ENCODE measurements at regions not wholly inside any gene's neighbourhood (a gene's known extent, or its start where the extent isn't known, plus 50 kb on each side); places are given as distances from the start of the nearest gene placed in this dataset.
A peak's percentile ranks its signal among the peaks of the same experiment; 100 is the strongest.
"Not testable (repeated sequence)": the region's sequence is repeated elsewhere in the genome, so short reads cannot be mapped to it uniquely, and the experiment has no call there.

DNA sequence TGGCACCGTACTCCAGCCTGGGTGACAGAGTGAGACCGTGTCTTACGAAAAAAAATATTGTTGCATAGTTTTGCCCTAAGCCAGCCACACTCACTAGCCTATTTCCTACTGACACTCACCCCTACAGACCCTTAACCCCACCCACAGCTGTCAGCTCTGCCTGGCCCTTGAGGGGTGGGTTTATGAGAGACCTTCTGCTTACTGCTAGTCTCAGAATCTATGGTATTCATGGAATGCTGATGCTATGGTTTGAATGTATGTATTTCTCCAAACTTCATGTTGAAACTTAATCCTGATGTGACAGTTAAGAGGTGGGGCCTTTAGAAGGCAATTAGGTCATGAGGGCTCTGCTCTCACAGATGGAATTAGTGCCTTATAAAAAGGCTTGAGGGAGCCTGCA is 79.2 kb upstream of the LRCH1 start:
- TF ChIP-seq, protein P1, sequence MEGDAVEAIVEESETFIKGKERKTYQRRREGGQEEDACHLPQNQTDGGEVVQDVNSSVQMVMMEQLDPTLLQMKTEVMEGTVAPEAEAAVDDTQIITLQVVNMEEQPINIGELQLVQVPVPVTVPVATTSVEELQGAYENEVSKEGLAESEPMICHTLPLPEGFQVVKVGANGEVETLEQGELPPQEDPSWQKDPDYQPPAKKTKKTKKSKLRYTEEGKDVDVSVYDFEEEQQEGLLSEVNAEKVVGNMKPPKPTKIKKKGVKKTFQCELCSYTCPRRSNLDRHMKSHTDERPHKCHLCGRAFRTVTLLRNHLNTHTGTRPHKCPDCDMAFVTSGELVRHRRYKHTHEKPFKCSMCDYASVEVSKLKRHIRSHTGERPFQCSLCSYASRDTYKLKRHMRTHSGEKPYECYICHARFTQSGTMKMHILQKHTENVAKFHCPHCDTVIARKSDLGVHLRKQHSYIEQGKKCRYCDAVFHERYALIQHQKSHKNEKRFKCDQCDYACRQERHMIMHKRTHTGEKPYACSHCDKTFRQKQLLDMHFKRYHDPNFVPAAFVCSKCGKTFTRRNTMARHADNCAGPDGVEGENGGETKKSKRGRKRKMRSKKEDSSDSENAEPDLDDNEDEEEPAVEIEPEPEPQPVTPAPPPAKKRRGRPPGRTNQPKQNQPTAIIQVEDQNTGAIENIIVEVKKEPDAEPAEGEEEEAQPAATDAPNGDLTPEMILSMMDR (IDR thresholded peaks at IDR 0.05; ENCODE audit: insufficient read depth, low read length, severe bottlenecking), result no peak
- FAIRE-seq (peak; percentile 50), DNase-seq (ENCODE audit: low read depth) (no peak)
- no peaks in the 10 kb centered on the region for H3K27me3 ChIP-seq (ENCODE audit: control insufficient read depth, insufficient read depth, low read length)
- no peak overlapping the region for H3K4me3 ChIP-seq (ENCODE audit: low read depth, low read length)
- no peaks in the 10 kb centered on the region for H3K36me3 ChIP-seq (ENCODE audit: control insufficient read depth, insufficient read depth, low read length)

DNA sequence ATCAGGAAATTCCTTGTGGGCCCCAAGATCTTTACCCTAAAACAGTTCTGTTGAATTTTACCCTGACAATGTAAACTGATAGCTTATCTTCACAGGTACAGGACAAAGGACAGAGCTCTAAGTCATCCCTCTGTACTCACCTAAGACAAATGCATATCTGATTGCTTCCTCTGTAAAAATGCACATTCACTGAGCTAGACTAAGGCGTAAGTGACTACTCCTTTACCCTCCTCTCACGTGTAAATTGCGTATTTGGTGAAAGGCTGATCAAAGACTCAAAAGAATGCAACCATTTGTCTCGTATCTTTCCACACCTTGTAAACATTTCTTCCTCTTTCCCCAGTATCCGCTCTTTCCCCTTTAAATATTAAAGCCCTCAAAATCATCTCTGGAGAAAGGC is 80.6 kb upstream of the LRCH1 start:
- Histone ChIP-seq H3K27me3 (ENCODE audit: control insufficient read depth, insufficient read depth, low read length) (no peaks in the 10 kb centered on the region), H3K36me3 (ENCODE audit: control insufficient read depth, insufficient read depth, low read length) (no peaks in the 10 kb centered on the region), H3K4me3 (ENCODE audit: low read depth, low read length) (no peak overlapping the region)
- TF ChIP-seq, protein P1 (IDR thresholded peaks at IDR 0.05; ENCODE audit: insufficient read depth, low read length, severe bottlenecking), result no peak
- no peak for DNase-seq (ENCODE audit: low read depth)
- no peak for FAIRE-seq

DNA sequence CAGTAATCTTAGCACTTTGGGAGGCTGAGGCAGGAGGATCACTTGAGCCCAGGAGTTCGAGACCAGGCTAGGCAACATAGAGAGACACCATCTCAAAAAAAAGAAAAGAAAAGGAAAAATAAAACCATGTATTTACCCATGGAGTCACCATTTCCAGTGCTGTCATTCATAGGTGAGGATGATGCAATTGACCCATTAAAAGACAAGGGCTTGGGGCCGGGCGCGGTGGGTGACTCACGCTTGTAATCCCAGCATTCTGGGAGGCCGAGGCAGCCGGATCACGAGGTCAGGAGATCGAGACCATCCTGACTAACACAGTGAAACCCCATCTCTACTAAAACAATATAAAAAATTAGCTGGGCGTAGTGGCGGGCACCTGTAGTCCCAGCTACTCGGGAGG is 82.6 kb upstream of the RUBCNL start:
- H3K36me3 ChIP-seq (ENCODE audit: control insufficient read depth, insufficient read depth, low read length); DNase-seq (ENCODE audit: low read depth); H3K27me3 ChIP-seq (ENCODE audit: control insufficient read depth, insufficient read depth, low read length); FAIRE-seq; H3K4me3 ChIP-seq (ENCODE audit: low read depth, low read length): not testable (repeated sequence)

DNA sequence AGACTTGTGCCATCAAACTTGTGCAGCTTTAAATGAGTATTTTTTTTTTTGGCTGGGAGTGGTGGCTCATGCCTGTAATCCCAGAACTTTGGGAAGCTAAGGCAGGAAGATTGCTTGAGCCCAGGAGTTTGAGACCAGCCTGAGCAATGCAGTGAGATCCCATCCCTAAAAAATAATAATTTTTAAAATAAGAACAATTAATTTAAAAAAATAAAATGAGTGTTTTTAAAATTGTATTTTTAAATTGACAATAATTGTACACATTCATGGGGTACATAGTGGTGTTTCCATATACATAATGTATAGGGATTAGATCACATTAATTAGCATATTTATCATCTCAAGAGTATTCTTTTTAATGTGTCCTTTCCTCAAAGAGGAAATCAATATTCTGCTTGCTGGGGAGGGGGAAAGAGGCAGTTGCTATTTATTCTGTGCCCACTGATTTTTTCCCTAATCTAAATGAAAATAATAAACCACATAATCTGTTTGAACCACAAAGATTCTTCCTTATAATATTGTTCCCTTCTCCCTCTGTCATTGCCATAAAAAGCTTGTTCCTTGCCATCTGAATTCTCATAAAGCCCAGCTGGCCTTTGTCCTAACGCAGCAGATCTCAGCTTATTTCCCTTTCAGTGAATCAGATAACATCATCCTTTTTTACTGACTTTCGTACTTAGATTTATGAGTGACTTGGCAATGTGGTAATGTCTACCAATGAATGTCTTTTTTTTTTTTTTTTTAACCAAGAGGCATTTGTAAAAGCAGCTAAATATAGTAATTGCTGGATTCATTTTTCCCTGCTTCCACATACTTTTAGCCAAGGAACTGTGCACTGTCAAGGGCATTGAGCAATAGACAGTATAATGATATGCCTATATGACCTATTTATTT is 81.8 kb upstream of the RUBCNL start:
- Histone ChIP-seq H3K4me3 (ENCODE audit: low read depth, low read length) (no peak overlapping the region), H3K27me3 (ENCODE audit: control insufficient read depth, insufficient read depth, low read length) (no peaks in the 10 kb centered on the region), H3K36me3 (ENCODE audit: control insufficient read depth, insufficient read depth, low read length) (no peaks in the 10 kb centered on the region)
- TF ChIP-seq, protein P1 (IDR thresholded peaks at IDR 0.05; ENCODE audit: insufficient read depth, low read length, severe bottlenecking), result no peak
- no peak for DNase-seq (ENCODE audit: low read depth)
- no peak for FAIRE-seq

DNA sequence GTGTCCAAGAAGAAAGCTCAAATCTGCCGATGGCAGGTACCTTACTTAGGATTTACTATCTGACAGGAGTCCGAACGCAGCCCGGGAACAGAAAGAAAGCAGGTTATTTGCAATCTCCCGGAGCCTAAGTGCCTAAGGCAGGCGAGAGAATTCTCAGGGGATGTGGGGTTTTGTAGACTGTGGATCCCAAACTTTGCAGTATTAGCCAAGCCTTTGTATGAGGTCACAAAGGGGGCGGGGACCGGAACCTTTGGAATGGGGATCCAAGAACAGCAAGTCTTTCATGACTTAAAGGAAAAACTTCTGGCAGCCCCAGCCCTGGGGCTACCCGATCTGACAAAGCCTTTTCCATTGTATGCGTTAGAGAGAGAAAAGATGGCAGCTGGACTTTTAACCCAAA is 80.6 kb upstream of the RUBCNL start:
- H3K4me3 ChIP-seq (ENCODE audit: low read depth, low read length); FAIRE-seq; DNase-seq (ENCODE audit: low read depth); H3K36me3 ChIP-seq (ENCODE audit: control insufficient read depth, insufficient read depth, low read length); H3K27me3 ChIP-seq (ENCODE audit: control insufficient read depth, insufficient read depth, low read length): not testable (repeated sequence)

DNA sequence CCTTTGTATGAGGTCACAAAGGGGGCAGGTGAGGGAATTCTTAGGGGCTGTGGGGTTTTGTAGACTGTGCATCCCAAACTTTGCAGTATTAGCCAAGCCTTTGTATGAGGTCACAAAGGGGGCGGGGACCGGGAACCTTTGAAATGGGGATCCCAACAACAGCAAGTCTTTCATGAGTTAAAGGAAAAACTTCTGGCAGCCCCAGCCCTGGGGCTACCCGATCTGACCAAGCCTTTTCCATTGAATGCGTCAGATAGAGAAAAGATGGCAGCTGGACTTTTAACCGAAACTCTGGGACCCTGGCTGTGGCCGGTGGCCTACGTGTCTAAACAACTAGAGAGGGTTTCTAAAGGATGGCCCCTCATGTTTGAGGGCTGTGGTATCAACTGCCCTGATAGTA is 79.0 kb upstream of the RUBCNL start:
- FAIRE-seq; H3K4me3 ChIP-seq (ENCODE audit: low read depth, low read length); H3K36me3 ChIP-seq (ENCODE audit: control insufficient read depth, insufficient read depth, low read length); DNase-seq (ENCODE audit: low read depth); H3K27me3 ChIP-seq (ENCODE audit: control insufficient read depth, insufficient read depth, low read length): not testable (repeated sequence)

DNA sequence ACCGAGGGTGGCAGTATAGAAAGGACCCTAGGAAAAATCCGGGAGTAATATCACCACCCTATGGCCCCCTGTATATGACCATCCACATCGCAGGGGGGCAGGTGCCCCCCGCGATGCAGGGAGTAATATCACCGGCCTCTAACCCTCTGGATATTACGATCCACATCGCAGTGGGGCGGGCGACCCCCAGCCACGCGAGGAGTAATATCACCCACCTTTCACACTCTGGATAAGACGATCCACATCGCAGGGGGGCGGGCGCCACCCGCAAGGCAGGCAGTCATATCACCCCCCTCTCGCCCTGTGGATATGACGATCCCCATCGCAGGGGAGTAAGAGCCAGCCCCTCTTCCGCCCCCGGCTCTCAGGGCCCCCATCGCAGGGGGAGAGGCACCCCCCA is 76.7 kb upstream of the RUBCNL start:
- no peak overlapping the region for H3K4me3 ChIP-seq (ENCODE audit: low read depth, low read length)
- H3K36me3 ChIP-seq (ENCODE audit: control insufficient read depth, insufficient read depth, low read length), result no peaks in the 10 kb centered on the region
- FAIRE-seq (no peak), DNase-seq (ENCODE audit: low read depth) (no peak)
- TF ChIP-seq, protein P1 (IDR thresholded peaks at IDR 0.05; ENCODE audit: insufficient read depth, low read length, severe bottlenecking), result no peak
- no peaks in the 10 kb centered on the region for H3K27me3 ChIP-seq (ENCODE audit: control insufficient read depth, insufficient read depth, low read length)

DNA sequence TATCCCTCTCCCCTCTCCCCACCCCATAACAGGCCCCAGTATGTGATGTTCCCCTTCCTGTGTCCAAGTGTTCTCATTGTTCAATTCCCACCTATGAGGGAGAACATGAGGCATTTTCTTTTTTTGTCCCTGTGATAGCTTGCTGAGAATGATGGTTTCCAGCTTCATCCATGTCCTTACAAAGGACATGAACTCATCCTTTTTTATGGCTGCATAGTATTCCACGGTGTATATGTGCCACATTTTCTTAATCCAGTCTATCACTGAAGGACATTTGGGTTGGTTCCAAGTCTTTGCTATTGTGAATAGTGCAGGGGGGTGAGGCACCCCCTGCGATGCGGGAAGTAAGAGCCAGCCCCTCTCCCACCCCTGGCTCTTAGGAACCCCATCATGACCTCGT is 73.2 kb upstream of the RUBCNL start:
- not testable (repeated sequence) for H3K27me3 ChIP-seq (ENCODE audit: control insufficient read depth, insufficient read depth, low read length); H3K36me3 ChIP-seq (ENCODE audit: control insufficient read depth, insufficient read depth, low read length); DNase-seq (ENCODE audit: low read depth); FAIRE-seq; H3K4me3 ChIP-seq (ENCODE audit: low read depth, low read length)

DNA sequence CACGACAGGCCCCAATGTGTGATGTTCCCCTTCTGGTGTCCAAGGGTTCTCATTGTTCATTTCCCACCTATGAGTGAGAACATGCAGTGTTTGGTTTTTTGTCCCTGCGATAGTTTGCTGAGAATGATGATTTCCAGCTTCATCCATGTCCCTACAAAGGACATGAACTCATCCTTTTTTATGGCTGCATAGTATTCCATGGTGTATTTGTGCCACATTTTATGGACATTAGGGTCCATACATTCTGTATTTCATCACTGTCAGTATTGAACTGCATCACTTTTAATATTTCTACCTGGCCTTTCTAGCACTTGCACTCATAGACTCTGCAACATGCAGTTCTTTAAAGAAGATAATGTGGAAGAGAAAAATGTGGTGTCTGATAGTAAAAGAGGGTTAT is 70.2 kb upstream of the RUBCNL start:
- not testable (repeated sequence) for FAIRE-seq; H3K4me3 ChIP-seq (ENCODE audit: low read depth, low read length)

DNA sequence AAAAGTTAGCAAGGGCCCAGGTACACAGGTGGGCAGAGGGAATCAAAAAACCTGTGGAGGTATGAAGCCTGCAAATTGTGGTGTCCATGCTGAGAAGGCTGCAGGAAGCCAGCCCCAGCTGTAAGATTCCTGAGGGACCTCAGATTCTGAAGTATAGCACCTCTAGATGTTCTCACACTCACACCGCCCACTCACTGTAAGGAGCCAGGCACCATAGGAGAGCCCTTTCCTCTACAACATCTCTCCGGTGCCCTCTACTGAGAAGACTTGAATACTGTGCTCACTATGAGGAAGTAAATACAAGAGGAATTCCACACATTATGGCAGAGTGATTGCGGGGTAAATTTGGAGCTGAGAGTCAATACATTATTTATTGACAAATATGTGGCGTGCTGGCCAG is 68.9 kb upstream of the RUBCNL start:
- peak; percentile 23 for DNase-seq (ENCODE audit: low read depth)
- not testable (repeated sequence) for FAIRE-seq; H3K36me3 ChIP-seq (ENCODE audit: control insufficient read depth, insufficient read depth, low read length); H3K27me3 ChIP-seq (ENCODE audit: control insufficient read depth, insufficient read depth, low read length); H3K4me3 ChIP-seq (ENCODE audit: low read depth, low read length)

More for the DNA sequence above, 70.2 kb upstream of the RUBCNL start:
- DNase-seq (ENCODE audit: low read depth); H3K36me3 ChIP-seq (ENCODE audit: control insufficient read depth, insufficient read depth, low read length); H3K27me3 ChIP-seq (ENCODE audit: control insufficient read depth, insufficient read depth, low read length): not testable (repeated sequence)

Measured in bronchial epithelial cell (primary cell).